ENCODE measurements at regions not wholly inside any gene's neighbourhood (a gene's known extent, or its start where the extent isn't known, plus 50 kb on each side); places are given as distances from the start of the nearest gene placed in this dataset.

GRCh38 chr11:69431136-69431535, 50.3 kb upstream of the LINC01488 start:
- Histone ChIP-seq H3K9me3 (ENCODE audit: control insufficient read depth in 2 of 2, insufficient read depth in 1 of 2, low read length in 1 of 2) (no peaks in the 10 kb centered on the region), H3K27me3 (ENCODE audit: control insufficient read depth in 2 of 2, insufficient read depth in 1 of 2, low read length in 1 of 2) (peaks cover 0 to 18% of the 10 kb centered on the region in 2 donors), H3K4me1 (ENCODE audit: control insufficient read depth in 2 of 2, insufficient read depth in 2 of 2, low read length in 2 of 2) (no peaks in the 10 kb centered on the region), H3K36me3 (ENCODE audit: control insufficient read depth in 2 of 2, insufficient read depth in 2 of 2, low read length in 1 of 2) (no peaks in the 10 kb centered on the region), H3K4me3 (ENCODE audit: low read length in 2 of 2) (no peak overlapping the region), H3K27ac (ENCODE audit: low read depth in 1 of 2, low read length in 1 of 2) (no peak overlapping the region)
- 92% methylated on average over 5 of the region's 5 CpGs for WGBS
- DNase-seq (ENCODE audit: low read depth in 6 of 9, low spot score in 9 of 9): no peak

Data from thymus (tissue), 11 donors.